IPS-NIHi7 (cell line): ENCODE measurements at regions not wholly inside any gene's neighbourhood (a gene's known extent, or its start where the extent isn't known, plus 50 kb on each side); places are given as distances from the start of the nearest gene placed in this dataset.
"Not testable (repeated sequence)": the region's sequence is repeated elsewhere in the genome, so short reads cannot be mapped to it uniquely, and the experiment has no call there.

ENCODE experiments used
- DNase-seq: peaks from one replicate; pipeline ENCODE4 v3.0.0; 2012; ENCODE audit warnings: mixed read lengths; ENCODE audit errors: extremely low spot score

- DNase-seq = not testable (repeated sequence)
Observed at GRCh38 chr2:166641516-166641915, 147.5 kb upstream of the SCN7A start.

- DNase-seq = no peak
Observed at GRCh38 chr2:166637051-166637450, 143.0 kb upstream of the SCN7A start.

DNA sequence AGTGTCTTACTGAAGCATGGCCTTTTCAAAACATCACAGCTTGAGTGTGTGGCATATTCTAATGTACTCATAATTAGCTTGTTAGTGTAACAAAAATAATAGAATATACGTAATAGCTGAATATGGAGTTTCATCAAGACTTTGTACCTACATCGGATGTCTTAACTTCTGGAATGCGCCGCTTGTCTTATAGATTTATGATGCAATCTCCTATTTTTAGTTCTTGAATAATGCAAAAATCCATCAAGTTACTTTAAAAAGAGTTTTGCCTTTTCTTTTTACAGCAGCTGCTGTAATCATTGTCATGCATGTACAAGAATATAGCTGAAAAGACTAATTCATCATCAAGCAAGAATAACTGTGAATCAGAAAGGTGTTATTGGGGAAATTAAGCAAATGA lies 140.7 kb upstream of the SCN7A start:
- DNase-seq = no peak

DNA sequence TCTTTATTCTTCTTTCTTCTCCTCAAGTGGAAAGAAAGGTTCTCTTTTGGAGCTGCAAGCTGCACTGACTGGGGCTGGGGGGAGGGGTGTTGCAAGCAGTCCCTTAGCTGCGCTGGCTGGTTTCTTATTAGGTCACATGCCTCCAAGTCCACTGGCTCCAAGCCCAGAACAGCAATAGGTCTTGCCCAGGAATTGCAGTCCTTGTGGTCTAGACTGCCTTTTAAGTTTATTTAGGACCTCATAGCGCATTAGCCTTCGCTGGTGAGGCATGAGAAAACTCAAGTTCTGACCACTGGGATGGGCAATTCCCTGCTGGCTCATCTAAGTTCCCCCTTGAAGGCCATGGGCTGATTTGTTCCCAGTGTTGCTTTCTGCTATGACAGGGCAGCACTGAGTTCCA lies 138.6 kb upstream of the SCN7A start:
- no peak for DNase-seq

DNA sequence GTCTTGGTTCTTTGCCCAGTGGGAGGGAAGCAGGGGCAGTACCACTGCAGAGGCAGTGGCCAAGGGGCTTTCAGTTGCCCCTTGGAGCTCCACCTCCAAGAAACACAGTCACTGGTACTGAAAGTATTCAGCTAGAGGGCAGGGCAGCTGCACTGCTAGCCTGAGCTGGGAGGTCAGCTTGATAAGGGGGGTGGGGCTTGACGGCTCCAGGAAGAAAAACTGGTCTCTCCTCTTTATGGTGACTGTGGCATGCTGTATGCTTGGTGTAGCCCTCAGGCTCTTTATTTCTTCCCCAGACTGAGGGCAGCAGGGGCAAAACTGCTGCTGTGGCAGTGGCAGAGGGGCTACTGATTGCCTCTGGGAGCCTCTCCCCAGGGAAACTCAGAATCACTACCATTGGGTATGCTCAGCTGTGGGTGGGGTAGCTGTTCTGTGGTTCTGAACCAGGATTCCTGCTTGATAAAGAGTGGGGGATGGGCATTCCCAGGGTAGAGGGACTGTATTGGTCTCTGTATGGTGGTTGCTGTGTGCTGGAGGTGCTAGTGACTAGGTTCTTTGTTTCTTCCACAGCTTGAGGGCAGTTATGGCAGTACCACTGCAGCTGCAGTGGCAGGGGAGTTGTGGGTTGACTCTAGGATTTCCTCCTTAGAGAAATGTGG lies 134.6 kb upstream of the SCN7A start:
- peak; percentile 47 for DNase-seq

- DNase-seq = no peak
Observed at GRCh38 chr2:166627893-166628292, 133.8 kb upstream of the SCN7A start.

GRCh38 chr2:166625670-166626069 lies 131.6 kb upstream of the SCN7A start:
- DNase-seq = no peak

- no peak for DNase-seq
Observed at GRCh38 chr2:166614503-166614902, 120.5 kb upstream of the SCN7A start.

DNA sequence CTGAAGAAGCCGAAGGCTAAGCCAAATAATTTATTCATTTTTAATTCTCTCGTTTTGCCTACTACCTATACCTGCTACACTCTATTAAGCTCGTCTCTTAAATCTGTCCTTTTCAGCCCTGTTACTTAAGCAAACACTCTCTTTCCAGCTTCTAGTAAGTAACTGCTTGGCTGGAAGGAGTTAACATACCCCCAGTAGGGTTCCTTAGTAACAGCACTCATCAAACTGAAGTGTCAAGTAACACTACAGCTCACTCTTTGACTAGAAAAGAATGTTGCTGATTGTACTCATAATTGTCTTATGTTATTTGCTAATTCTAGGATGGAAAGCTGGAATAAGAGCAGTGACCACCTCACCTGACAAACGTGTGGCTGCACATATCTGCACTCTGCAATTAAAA lies 120.0 kb upstream of the SCN7A start:
- DNase-seq = no peak

- no peak for DNase-seq
Observed at GRCh38 chr2:166613226-166613625, 119.2 kb upstream of the SCN7A start.

GRCh38 chr2:166612214-166612613 lies 118.2 kb upstream of the SCN7A start:
- DNase-seq = no peak

GRCh38 chr2:166610913-166611305 lies 116.9 kb upstream of the SCN7A start:
- DNase-seq = no peak

DNA sequence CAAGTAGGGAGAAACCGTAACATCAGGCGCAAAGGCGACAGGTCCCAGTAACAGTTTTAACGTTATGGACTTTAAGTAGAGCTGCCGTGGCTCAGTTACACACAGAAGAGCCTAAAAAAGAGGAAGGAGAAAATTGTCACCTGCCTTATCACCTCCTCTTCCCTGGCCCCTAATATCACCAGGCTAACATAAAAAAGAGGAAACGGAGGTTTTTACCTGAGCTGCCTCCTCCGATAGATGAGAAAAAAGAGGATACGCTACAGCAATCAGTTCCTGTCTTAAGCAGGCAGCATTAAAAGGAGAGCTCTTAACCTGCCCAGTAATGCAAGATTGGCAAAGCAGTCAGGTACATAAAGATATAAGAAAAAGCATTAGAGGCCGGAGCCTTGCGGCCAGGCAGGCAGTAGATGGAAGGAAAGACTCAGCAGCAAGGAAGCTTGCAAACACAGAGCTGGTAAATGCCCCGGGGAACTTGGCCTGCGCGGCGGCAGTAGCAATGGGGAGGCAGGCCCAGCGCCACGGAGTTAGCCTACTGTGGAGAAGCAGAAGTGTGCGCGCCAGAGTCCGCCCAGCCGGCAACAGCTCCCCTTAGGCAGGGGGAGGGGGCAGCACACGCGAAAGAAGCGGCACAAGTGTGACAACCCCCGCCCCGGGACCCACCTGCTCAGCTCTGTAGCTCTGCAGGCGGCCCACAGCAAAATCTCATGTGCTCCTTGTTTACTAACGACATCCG lies 116.3 kb upstream of the SCN7A start:
- peak; percentile 46 for DNase-seq

DNA sequence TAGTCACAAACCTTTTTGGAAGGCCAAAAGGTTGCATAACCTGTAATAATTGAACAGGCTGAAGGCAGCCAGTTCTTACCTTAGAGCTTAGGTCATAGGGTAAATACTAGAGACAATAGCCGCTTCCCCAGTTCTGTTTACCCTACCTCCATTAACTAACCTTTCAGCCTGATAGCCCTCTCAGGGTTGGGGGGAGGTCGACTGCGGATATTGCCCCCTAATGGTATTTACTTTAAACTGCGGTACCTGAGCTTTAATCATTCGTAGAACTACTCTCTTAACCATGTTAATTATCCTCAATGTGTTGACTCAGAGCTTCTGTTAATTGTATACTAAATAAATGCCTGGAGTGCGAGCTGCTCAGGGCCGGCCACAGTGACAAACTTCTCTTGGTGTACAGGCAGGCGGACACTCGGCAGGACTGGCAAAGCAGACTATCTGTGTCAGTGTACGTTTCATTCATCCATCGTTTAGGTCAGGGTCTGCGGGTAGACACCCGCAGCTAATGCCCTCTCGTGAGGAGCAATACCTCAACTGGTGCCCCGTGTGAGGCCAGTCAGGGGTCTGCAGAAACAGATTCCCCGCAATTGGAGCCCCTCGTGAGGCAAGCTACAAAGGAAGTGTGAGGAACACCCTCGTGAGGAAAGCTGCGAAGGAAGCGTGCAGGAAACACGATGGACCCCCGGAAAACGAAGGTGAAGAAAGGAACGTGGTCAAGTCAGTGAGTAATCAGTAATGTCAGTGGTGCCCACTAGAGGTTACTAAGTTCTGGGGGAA lies 115.3 kb upstream of the SCN7A start:
- peak; percentile 48 for DNase-seq

DNA sequence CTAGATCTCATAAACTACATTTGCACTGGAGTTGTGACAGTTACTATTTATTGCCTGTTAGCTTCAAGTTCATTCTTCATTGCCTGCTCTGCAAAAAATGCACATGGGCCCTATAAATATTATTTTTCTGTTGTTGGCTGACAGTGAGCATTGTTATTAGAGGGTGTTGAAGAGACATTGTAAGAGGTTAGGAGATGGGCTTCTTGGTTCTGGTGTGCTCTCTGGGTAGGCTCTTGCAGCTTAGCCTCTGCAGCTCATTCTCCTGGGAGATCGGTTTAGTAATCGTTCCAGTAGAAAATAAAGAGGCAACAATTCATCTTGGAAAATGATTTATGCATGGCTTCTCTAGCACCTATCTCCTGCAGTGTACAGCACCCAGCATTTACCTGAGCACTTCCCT lies 113.8 kb upstream of the SCN7A start:
- no peak for DNase-seq

DNA sequence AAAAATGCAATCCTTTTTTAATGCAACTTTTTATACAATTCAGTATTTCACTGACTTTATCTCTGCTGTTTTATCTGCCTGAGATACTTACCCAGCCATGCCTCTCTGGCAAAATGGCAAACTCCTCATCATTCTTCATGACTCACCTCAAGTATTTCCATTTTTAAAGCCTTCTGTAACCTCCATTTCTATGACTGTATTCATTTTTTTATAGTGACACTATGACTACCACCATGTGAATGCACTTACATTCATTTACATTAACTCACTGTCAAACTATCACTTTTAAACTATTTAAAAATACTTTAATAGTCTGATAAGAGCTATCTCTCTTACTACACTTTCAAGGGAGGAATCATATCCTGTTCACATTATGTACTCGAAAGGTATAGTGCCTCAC lies 99.4 kb upstream of the SCN7A start:
- DNase-seq = no peak

GRCh38 chr2:166592750-166593149 lies 98.7 kb upstream of the SCN7A start:
- DNase-seq = no peak

GRCh38 chr2:166591226-166591625 lies 97.2 kb upstream of the SCN7A start:
- DNase-seq = no peak

GRCh38 chr2:166573391-166573790 lies 79.3 kb upstream of the SCN7A start:
- DNase-seq = peak; percentile 48

DNA sequence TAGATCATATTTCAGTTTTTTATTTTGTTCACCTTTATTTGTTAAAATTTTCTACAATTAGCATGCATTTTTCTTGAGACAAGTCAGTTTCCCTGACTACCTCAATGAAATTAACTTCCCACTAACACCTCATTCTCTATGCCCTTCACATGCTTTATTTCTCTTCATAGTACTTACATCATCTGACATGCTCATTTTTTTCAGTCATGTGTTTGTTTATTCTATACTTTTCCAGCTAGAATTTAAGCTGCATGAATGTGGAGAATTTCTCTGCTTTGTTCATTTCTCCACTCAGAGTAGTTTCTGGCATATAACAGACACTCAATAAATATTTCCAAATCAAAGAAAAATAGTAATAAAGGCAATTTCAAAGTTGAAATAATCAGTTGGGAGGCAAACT lies 78.9 kb upstream of the SCN7A start:
- no peak for DNase-seq

GRCh38 chr2:166568409-166568808 lies 74.4 kb upstream of the SCN7A start:
- DNase-seq = no peak

GRCh38 chr2:166565501-166565900 lies 71.5 kb upstream of the SCN7A start:
- DNase-seq = no peak

DNA sequence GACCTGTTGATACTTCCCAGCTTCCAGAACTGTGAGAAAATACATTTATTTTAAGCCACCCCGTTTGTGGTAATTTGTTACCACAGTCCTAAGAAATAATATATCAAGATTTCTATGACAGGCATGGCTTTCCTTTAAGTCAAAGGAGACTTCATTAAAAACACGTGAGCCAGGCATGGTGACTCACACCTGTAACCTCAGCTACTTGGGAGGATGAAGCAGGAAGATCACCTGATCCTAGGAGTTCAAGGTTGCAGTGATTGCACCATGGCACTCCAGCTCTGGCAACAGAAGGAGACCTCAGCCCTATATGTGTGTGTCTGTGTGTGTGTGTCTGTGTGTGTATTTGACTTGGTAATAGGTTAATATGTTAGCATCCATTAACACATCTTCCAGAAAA lies 69.8 kb upstream of the SCN7A start:
- DNase-seq = no peak
